Neural cell (in vitro differentiated cells): ENCODE measurements at regions not wholly inside any gene's neighbourhood (a gene's known extent, or its start where the extent isn't known, plus 50 kb on each side); places are given as distances from the start of the nearest gene placed in this dataset.

ENCODE experiments used
- CTCF ChIP-seq: fragments of 450-650 bp; IDR thresholded peaks from 2 replicates; pipeline ENCODE4 v1.5.1; 2014; ENCODE audit warnings: antibody characterized with exemption, mild to moderate bottlenecking, moderate library complexity; ENCODE audit not compliant: poor library complexity, severe bottlenecking
- EZH2 ChIP-seq: fragments of 200-600, 300-800 bp; shearing (Covaris generic), sonication (generic); IDR thresholded peaks from 2 replicates; pipeline ENCODE4 v1.6.1; 2014; ENCODE audit warnings: antibody characterized with exemption, low read length, borderline replicate concordance, mild to moderate bottlenecking; ENCODE audit not compliant: insufficient read depth, poor library complexity, severe bottlenecking
- REST ChIP-seq: IDR thresholded peaks from 2 replicates; pipeline ENCODE4 v1.6.1; 2012; ENCODE audit warnings: borderline replicate concordance

- TF ChIP-seq CTCF: no peak
- TF ChIP-seq EZH2: no peak
- no peak for TF ChIP-seq REST
These were observed 247.6 kb downstream of the MYLK4 start for GRCh38 chr6:2502998-2503674.
